ENCODE measurements at regions not wholly inside any gene's neighbourhood (a gene's known extent, or its start where the extent isn't known, plus 50 kb on each side); places are given as distances from the start of the nearest gene placed in this dataset.
"Not testable (repeated sequence)": the region's sequence is repeated elsewhere in the genome, so short reads cannot be mapped to it uniquely, and the experiment has no call there.

DNA sequence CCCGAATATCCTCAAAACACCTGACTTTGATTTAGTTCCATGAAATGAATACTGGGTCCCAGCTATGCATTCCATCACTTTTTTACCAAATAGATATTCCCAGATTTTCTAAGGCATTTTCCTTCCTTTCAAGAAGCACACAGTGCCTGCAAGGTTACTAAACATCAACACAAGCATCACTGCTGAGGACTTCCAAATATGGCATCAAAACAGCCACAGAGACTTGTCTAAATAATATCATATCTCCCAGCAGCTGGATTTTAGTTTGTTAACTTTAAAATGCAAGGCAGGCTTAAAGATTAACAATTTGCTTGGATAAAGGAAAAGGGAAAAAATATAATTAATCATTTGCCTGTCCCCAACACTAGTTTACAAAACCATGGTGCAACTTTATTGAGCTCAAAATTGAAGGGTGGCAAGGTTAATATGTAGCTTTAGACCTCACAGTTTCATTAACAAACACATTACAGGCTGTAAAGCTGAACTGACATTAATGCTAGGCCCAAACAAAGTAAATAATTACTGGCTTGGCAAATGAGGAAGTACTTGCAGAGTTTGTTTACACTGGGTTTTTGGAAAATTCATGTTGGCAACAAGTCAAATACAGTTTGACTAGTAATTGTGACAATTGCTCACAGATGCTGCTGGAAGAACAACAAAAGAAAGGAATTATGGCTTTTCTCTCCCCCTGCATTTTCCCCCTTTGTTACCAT is 401.7 kb upstream of the CDIN1 start:
- TF ChIP-seq, protein P1, sequence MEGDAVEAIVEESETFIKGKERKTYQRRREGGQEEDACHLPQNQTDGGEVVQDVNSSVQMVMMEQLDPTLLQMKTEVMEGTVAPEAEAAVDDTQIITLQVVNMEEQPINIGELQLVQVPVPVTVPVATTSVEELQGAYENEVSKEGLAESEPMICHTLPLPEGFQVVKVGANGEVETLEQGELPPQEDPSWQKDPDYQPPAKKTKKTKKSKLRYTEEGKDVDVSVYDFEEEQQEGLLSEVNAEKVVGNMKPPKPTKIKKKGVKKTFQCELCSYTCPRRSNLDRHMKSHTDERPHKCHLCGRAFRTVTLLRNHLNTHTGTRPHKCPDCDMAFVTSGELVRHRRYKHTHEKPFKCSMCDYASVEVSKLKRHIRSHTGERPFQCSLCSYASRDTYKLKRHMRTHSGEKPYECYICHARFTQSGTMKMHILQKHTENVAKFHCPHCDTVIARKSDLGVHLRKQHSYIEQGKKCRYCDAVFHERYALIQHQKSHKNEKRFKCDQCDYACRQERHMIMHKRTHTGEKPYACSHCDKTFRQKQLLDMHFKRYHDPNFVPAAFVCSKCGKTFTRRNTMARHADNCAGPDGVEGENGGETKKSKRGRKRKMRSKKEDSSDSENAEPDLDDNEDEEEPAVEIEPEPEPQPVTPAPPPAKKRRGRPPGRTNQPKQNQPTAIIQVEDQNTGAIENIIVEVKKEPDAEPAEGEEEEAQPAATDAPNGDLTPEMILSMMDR (IDR thresholded peaks at IDR 0.05; ENCODE audit: extremely low read depth, missing control alignments): no peak
- no peak for DNase-seq (ENCODE audit: low spot score)

DNA sequence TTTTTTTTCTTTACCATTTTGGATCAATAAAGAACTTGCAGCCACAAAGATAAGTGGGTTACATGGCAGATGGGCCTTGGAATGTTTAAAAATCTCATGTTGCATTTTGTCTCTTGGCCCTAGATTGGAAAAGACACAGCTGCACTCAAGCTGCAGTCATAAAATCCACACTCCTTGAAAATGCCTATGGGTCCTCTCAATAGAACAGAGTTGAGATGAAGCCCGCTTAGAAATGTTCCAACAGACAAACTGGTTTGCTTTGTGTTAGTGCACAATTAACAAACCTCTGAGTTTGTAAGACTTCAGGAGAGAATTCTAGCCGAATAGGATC is 401.2 kb upstream of the CDIN1 start:
- DNase-seq (ENCODE audit: low spot score): no peak
- TF ChIP-seq, protein P1 (IDR thresholded peaks at IDR 0.05; ENCODE audit: extremely low read depth, missing control alignments): no peak

DNA sequence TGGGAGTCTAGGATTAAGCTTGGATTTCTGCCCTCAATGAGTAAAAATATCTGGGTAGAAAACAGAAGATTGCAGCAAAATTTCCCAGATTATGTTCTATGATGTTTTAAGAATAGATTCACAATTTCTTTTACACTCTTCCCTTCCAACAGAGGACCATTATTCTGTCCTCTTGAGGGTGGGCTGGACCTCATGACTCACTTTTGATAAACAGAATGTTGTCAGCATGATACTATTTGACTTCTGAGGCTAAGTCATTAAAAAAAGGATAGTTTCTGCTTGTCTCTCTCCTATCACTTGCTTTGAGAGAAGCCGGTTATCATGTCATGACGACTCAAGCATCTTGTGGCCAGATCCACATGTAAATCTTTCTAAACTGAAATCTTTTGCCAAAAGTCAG is 396.2 kb upstream of the CDIN1 start:
- DNase-seq (ENCODE audit: low spot score): no peak
- TF ChIP-seq, protein P1 (IDR thresholded peaks at IDR 0.05; ENCODE audit: extremely low read depth, missing control alignments): no peak

DNA sequence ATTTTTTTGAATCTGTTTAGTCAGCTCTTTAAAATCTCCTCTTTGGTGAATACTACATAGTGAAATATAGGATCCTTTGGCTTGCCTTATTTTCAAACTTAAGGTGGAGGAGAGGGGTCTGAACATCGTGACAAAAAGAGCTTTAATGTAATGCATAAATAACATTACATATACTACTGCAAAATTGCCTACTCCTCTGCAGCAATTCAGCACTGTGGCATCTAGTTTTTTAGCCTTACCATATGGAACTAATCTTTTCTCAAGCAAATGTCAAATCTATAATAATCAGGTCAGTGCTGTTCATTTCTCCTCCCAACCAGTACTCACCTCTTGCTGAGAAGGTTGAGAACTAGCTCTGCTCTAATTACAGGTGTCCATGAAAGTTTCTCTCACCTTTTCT is 394.0 kb upstream of the CDIN1 start:
- TF ChIP-seq, protein P1 (IDR thresholded peaks at IDR 0.05; ENCODE audit: extremely low read depth, missing control alignments): no peak

DNA sequence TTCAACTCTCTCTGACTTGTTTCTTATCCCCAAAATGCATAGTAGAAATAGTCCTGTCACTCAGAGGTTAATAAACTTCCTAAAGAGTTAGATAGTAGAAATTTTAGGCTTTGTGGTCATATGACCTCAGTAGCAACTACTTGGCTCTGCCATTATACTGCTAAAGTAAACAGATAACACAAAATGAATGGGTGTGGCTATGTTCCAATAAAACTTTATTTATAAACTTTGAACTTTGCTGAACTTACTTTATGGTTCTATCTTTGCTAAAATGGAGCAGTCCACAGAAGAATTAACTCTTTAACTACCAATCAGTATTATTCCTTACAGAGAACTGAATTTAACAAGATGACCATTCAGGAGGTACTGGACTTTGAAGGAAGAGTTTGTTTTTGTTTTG is 393.6 kb upstream of the CDIN1 start:
- TF ChIP-seq, protein P1 (IDR thresholded peaks at IDR 0.05; ENCODE audit: extremely low read depth, missing control alignments): no peak
- no peak for DNase-seq (ENCODE audit: low spot score)

More for the DNA sequence above, 394.0 kb upstream of the CDIN1 start:
- no peak for DNase-seq (ENCODE audit: low spot score)

DNA sequence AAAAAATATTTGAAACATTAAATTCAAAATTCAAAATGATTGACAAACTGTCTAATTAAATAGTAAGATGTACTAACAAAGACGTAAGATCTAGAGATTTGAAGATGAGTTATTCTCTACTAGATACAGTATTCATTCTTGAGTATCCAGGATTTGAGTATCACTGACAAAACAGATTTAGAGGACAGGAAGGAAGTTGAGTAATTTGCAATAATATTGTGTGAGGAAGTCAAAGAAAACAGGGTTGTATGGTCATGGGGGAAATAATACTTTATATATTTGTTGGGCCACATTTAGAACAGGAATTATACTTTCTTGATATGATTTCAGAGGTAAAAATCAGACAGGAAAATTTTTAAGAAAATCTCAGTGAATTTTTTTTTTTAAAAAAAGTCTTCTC is 393.1 kb upstream of the CDIN1 start:
- DNase-seq (ENCODE audit: low spot score): no peak
- TF ChIP-seq, protein P1 (IDR thresholded peaks at IDR 0.05; ENCODE audit: extremely low read depth, missing control alignments): no peak

DNA sequence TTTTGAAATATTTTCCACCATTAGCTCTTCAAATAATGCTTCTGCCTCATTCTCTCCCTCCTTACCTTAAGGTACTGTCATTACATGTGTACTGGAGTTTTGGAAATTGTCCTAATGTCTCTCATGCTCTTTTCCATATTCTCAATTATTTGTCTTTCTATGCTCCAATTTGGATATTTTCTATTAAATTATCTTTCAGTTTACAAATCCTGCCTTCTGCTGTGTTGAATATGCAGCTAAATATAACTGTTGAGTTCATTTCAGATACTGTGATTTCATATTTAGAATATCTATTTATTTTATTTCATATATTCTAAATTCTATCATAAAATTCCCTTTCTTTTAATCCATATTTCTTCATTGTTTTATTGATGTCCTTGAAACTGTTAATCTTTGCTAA is 388.0 kb upstream of the CDIN1 start:
- TF ChIP-seq, protein P1 (IDR thresholded peaks at IDR 0.05; ENCODE audit: extremely low read depth, missing control alignments): no peak
- no peak for DNase-seq (ENCODE audit: low spot score)

DNA sequence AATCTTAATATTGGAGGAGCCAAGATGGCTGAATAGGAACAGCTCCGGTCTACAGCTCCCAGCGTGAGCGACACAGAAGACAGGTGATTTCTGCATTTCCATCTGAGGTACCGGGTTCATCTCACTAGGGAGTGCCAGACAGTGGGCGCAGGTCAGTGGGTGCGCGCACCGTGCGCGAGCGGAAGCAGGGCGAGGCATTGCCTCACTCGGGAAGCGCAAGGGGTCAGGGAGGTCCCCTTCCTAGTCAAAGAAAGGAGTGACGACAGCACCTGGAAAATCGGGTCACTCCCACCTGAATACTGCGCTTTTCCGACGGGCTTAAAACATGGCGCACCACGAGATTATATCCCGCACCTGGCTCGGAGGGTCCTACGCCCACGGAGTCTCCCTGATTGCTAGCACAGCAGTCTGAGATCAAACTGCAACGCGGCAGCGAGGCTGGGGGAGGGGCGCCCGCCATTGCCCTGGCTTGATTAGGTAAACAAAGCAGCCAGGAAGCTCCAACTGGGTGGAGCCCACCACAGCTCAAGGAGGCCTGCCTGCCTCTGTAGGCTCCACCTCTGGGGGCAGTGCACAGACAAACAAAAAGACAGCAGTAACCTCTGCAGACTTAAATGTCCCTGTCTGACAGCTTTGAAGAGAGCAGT is 383.9 kb upstream of the CDIN1 start:
- not testable (repeated sequence) for DNase-seq (ENCODE audit: low spot score)

Data from GM20000 (cell line).